ENCODE measurements at regions not wholly inside any gene's neighbourhood (a gene's known extent, or its start where the extent isn't known, plus 50 kb on each side); places are given as distances from the start of the nearest gene placed in this dataset.

DNA sequence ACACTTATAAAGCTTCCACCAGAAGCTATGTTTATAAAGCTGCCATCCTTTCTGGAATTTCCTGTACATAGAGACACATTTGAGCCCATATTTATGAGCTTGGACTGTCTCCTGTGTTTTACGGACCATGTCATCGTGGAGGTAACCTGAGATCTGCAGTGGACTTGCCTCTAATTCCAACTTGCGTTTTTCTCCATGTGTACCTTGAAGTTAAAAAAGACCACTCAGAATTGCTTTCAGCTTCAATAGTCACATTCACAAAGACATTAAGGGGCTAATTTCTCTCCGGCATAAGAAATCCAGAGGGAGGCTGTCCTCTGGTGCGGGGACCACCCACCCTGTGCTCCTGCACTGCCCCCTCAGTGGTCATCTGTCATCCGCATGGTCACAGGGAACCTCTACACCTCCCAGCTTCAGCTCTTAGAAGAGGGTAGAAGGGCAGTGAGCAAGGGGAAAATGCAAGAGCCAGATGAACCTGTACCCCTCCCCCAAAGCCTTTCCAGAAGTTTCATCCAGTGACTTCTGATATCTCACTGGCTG, 521.4 kb upstream of the CAMK1G start:
- H3K27me3 ChIP-seq (ENCODE audit: insufficient read depth, low read length) = no peaks in the 10 kb centered on the region
- no peak overlapping the region for H3K4me3 ChIP-seq (ENCODE audit: low read length)
- no peak overlapping the region for H2AFZ ChIP-seq (ENCODE audit: low read depth, low read length)
- H3K9me3 ChIP-seq (ENCODE audit: low read length) = no peaks in the 10 kb centered on the region
- no peaks in the 10 kb centered on the region for H3K4me1 ChIP-seq (ENCODE audit: insufficient read depth, low read length)
- no peaks in the 10 kb centered on the region for H3K36me3 ChIP-seq (ENCODE audit: insufficient read depth, low read length)

DNA sequence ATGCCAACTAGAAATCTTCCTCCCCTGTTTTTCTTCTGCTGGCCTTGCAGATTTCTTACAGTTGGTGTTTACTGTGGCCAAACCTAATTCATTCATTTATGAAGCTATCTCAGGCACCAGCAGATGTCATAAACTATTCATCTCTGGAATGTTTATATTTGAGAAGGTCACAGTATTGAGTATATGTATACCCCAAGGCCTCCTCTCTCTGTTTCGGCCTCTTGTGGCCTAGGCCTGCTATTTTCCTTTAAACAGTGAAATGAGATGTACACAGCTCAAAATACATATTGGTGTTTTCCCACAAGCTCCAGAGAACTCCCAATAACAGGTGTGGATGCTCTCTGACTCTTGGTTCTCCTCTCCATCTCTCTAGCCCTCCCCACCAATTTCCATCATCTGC, 520.7 kb upstream of the CAMK1G start:
- H3K9me3 ChIP-seq (ENCODE audit: low read length) = no peaks in the 10 kb centered on the region
- H3K36me3 ChIP-seq (ENCODE audit: insufficient read depth, low read length) = no peaks in the 10 kb centered on the region
- no peak overlapping the region for H2AFZ ChIP-seq (ENCODE audit: low read depth, low read length)
- no peak overlapping the region for H3K4me3 ChIP-seq (ENCODE audit: low read length)
- no peaks in the 10 kb centered on the region for H3K4me1 ChIP-seq (ENCODE audit: insufficient read depth, low read length)
- H3K27me3 ChIP-seq (ENCODE audit: insufficient read depth, low read length) = no peaks in the 10 kb centered on the region

DNA sequence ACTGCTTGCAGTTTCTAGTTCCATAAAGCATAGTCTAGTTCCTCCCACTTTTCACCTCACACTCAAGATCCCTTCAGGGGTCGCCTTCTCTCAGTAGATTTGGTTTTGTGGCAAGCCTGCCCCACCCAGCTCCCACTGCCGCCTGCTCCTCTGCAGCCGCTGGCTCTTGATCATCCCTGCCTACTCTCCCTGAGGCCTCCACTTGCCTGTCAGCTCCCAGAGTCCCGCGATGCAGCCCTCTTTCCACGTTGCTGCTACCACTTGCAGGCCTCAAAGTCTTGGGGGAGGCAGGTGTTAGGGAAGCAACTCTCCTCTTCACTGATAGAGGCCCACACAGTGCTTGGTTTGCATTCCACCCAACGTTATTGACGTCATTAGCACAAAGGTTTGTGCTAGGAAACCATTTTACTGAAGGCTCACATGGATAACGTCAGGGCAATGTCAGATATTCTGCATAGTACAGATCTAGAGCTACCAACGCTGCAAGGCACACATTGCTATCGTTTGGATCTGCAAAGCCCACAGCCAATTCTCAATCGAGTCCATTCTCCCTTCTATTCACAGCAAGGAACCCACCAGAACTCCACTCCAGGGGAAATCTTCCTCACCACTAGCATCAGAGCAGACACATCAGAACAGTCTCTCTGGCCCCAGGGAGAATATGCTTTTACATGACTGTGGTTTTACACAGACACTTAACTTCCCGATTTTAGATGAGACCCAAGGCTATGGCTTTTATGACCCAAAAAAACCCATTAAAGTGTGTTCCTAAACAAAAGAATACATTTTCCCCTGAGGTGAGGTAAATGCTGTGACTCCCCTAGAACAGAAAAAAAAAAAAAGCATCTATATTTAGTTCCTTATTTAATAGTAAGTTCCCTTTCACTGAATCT, 519.5 kb upstream of the CAMK1G start:
- no peak overlapping the region for H2AFZ ChIP-seq (ENCODE audit: low read depth, low read length)
- no peaks in the 10 kb centered on the region for H3K9me3 ChIP-seq (ENCODE audit: low read length)
- no peaks in the 10 kb centered on the region for H3K4me1 ChIP-seq (ENCODE audit: insufficient read depth, low read length)
- no peaks in the 10 kb centered on the region for H3K27me3 ChIP-seq (ENCODE audit: insufficient read depth, low read length)
- H3K36me3 ChIP-seq (ENCODE audit: insufficient read depth, low read length) = no peaks in the 10 kb centered on the region
- H3K4me3 ChIP-seq (ENCODE audit: low read length) = no peak overlapping the region

DNA sequence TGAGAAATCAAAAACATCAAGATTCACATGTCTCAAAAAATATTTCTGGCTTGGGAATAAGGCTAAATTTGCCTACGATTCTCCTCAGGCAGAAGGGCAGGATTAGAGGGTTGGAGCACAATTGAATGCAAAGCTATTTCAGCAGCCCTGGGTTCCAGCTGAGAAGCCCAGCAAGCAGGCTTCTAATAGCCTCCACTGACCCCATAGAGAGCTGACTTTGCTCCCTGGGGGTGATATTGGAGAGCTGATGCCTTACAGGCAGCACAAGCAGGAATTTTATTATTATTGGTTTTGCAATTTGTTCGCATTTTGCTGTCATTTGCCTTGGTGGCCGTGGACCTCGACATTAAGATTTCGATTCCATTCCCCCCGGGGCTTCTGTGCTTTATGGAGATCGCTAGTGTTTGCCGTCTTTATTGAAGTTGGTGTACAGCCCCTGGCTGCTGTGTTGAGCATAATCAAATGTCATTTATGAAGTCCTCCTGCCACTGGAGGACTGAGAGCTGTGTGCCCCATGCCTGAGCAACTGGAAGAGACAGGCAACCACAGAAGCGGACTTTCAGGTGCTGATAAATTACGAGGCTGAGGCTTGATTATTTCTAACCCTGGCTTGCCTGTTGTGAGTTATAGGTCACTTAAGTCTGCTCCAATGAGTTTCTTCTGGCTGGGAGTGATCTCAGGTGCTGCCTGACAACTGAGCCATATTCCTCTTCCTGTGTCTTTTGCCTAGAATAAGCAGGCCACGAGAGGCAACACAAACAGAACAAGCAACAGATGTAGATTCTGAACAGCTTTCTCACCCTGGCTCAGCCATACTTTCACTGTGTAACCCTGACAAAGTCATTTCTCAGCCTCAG, 518.4 kb upstream of the CAMK1G start:
- H2AFZ ChIP-seq (ENCODE audit: low read depth, low read length) = no peak overlapping the region
- no peaks in the 10 kb centered on the region for H3K4me1 ChIP-seq (ENCODE audit: insufficient read depth, low read length)
- H3K4me3 ChIP-seq (ENCODE audit: low read length) = no peak overlapping the region
- no peaks in the 10 kb centered on the region for H3K36me3 ChIP-seq (ENCODE audit: insufficient read depth, low read length)
- no peaks in the 10 kb centered on the region for H3K27me3 ChIP-seq (ENCODE audit: insufficient read depth, low read length)
- no peaks in the 10 kb centered on the region for H3K9me3 ChIP-seq (ENCODE audit: low read length)

DNA sequence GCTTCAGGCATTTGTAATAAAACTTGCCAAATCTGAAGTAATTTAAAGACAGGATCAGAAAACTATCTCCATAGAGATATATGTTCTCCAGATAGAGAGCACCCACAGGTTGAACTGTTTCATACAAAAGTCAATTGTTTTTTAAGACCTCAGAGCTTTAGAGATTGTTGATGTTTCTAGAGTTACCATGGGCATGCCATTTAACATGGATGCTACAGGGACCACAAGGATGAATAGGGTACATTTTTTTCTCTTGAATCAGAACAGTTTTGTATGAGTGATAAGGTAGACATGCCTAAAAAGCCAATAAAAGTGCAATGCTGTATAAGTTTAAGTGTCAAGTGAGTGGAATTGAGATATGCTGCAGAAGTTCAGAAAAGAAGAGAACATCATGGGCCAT, 511.0 kb upstream of the CAMK1G start:
- H3K9me3 ChIP-seq (ENCODE audit: low read length) = no peaks in the 10 kb centered on the region

DNA sequence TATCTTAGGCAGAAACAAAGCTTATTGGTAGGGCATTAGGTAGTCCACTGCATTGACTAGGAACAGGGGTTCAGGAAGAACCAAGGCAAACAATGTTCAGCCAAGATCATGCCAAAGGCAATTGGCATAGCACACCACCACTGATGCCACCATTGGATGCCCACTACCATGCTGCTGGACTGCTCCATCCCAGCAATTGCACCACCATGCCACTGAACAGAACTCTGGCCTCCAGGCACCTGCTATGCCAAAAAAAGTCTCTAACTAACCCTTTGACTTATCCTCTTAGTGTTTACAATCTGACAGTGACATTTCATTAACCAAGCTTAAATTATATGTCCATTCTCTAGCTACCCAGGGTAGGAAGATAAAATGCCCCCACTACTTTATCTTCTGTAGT, 509.6 kb upstream of the CAMK1G start:
- Histone ChIP-seq H3K27me3 (ENCODE audit: insufficient read depth, low read length) (no peaks in the 10 kb centered on the region), H3K4me1 (ENCODE audit: insufficient read depth, low read length) (no peaks in the 10 kb centered on the region), H3K9me3 (ENCODE audit: low read length) (no peaks in the 10 kb centered on the region), H3K4me3 (ENCODE audit: low read length) (no peak overlapping the region), H3K36me3 (ENCODE audit: insufficient read depth, low read length) (no peaks in the 10 kb centered on the region), H2AFZ (ENCODE audit: low read depth, low read length) (no peak overlapping the region)

More for the DNA sequence above, 511.0 kb upstream of the CAMK1G start:
- H3K27me3 ChIP-seq (ENCODE audit: insufficient read depth, low read length) = no peaks in the 10 kb centered on the region
- no peaks in the 10 kb centered on the region for H3K4me1 ChIP-seq (ENCODE audit: insufficient read depth, low read length)
- H2AFZ ChIP-seq (ENCODE audit: low read depth, low read length) = no peak overlapping the region
- H3K4me3 ChIP-seq (ENCODE audit: low read length) = no peak overlapping the region
- no peaks in the 10 kb centered on the region for H3K36me3 ChIP-seq (ENCODE audit: insufficient read depth, low read length)

DNA sequence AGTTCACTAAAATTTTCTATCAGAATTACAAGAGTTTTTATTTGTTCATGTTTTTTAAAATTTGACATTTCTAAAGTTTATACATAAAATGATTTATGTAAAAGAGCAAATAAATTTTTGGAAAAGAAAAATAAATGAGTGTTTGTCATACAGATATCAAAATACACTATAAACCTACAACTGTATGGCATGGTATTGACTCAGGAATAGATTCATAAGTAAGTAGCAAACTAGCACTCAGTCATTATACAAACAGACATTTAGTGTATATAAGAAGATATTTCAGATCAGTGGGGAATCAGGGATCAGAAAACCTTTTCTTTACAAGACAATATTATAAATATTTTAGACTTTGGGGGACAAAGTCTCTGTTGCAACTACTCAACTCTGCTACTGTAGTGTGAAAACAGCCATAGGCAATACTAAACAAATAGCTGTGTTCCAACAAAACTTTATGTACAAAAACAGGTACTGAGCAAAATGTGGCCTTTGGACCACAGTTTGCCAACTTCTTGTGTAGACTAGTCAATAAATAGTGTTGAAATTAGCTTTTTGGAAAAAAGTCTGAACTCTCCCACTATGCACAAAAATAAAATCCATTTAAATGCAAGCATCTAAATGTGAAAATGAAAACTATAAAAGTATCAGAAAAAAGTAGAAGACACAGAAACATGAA, 508.8 kb upstream of the CAMK1G start:
- no peaks in the 10 kb centered on the region for H3K9me3 ChIP-seq (ENCODE audit: low read length)
- H3K36me3 ChIP-seq (ENCODE audit: insufficient read depth, low read length) = no peaks in the 10 kb centered on the region
- H3K4me3 ChIP-seq (ENCODE audit: low read length) = no peak overlapping the region
- H2AFZ ChIP-seq (ENCODE audit: low read depth, low read length) = no peak overlapping the region
- no peaks in the 10 kb centered on the region for H3K4me1 ChIP-seq (ENCODE audit: insufficient read depth, low read length)
- no peaks in the 10 kb centered on the region for H3K27me3 ChIP-seq (ENCODE audit: insufficient read depth, low read length)

DNA sequence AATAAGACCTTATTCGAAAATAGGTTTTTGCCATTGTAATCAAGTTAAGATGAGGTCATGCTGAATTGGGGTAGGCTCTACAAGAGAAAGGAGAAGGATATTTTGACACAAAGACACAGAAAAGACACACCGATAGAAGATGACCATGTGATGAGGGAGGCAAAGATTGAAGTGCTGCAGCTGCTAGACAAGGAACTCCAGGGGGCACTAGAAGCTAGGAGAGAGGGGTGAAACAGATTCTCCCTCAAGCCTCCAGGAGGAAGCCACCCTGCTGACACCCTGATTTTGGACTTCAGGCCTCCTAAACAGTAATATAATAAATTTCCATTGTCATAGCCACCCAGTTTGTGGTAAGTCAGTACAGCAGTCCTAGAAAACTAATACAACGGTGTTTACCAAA, 506.8 kb upstream of the CAMK1G start:
- H3K4me3 ChIP-seq (ENCODE audit: low read length) = no peak overlapping the region
- H3K9me3 ChIP-seq (ENCODE audit: low read length) = no peaks in the 10 kb centered on the region
- H3K27me3 ChIP-seq (ENCODE audit: insufficient read depth, low read length) = no peaks in the 10 kb centered on the region
- no peaks in the 10 kb centered on the region for H3K36me3 ChIP-seq (ENCODE audit: insufficient read depth, low read length)
- H3K4me1 ChIP-seq (ENCODE audit: insufficient read depth, low read length) = no peaks in the 10 kb centered on the region
- H2AFZ ChIP-seq (ENCODE audit: low read depth, low read length) = no peak overlapping the region

DNA sequence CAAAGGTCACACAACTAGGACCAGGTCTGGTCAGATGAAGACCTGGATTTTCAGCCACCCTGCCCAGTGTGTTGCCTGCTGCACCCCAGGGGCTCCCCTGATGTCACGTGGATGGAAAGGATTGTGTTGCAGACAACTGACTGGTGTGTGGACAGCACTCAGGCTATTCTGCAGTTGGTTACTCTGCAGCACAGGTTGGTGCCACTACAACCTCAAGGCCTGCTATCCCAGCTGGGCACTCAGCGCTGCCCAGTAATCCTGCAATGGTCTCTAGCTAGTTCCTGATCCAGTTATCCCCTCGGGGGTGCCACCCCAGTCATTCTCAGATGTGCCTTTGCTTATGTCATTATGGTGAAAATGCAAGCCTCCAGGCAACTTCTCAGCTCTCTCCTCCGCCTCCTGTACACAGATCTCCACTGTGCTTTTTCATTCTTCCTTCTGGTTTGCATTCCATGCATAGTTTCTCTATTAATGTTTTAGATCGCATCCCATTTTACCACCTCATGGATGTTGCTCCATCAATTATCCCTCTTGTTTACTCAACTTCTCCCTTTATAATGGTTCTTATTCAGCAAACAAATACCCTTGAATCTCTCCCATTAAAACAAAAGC, 503.2 kb upstream of the CAMK1G start:
- Histone ChIP-seq H3K9me3 (ENCODE audit: low read length) (no peaks in the 10 kb centered on the region), H3K4me3 (ENCODE audit: low read length) (no peak overlapping the region), H2AFZ (ENCODE audit: low read depth, low read length) (no peak overlapping the region), H3K4me1 (ENCODE audit: insufficient read depth, low read length) (no peaks in the 10 kb centered on the region), H3K27me3 (ENCODE audit: insufficient read depth, low read length) (no peaks in the 10 kb centered on the region), H3K36me3 (ENCODE audit: insufficient read depth, low read length) (no peaks in the 10 kb centered on the region)

DNA sequence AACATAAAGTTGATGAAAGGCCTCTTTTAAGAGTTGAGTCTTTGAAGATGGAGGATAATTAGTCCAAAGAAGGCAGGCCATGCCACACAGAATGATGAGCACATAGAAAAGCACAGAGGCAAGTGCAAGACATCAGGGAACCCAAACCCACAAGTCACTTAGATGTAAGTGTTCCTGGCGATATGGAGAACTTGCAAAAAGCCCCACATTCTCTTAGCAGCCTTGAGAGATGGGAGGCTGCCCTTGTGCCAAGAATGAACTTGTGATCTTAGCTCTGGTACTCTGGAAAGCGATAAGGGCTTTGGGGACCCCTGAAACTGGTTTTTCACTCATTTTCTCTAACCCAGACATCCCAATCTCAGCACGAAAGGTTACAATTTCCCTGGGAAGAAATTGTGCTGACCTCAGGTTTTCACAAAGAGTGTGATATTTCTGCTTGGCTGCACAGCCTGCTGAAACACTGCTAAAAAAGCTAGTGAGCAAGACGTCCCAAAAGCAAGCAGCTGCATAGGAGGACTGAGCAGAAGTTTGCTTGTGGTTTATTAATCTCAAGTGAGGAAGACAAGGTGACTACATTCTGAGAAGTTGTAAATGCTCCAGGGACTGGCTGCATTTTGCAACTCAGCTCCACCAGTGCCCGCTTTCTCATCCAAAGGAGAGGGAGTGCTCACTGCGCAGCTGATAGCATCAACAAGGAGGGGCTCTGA, 496.9 kb upstream of the CAMK1G start:
- no peaks in the 10 kb centered on the region for H3K4me1 ChIP-seq (ENCODE audit: insufficient read depth, low read length)
- no peaks in the 10 kb centered on the region for H3K9me3 ChIP-seq (ENCODE audit: low read length)
- H3K36me3 ChIP-seq (ENCODE audit: insufficient read depth, low read length) = no peaks in the 10 kb centered on the region
- no peak overlapping the region for H3K4me3 ChIP-seq (ENCODE audit: low read length)
- no peak overlapping the region for H2AFZ ChIP-seq (ENCODE audit: low read depth, low read length)
- no peaks in the 10 kb centered on the region for H3K27me3 ChIP-seq (ENCODE audit: insufficient read depth, low read length)

DNA sequence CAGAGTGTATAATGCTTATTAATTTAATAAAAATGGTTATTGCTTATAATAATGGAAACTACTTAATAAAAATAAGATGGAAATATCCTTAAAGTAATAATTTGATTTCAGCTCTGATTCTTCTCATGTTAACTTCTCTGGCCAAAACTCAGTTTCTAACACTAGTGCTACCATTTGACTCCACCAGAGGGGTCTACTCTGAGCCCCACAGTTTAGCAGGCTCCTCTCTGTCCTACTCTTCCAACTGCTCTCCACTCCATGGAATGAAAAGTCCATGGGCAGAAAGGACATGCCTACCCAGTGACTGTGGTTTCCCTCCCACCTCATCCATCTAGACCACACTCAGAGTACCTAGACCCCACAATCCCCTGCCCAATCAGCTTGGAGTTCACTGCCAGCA, 489.1 kb upstream of the CAMK1G start:
- H3K9me3 ChIP-seq (ENCODE audit: low read length) = no peaks in the 10 kb centered on the region
- no peak overlapping the region for H2AFZ ChIP-seq (ENCODE audit: low read depth, low read length)
- no peak overlapping the region for H3K4me3 ChIP-seq (ENCODE audit: low read length)
- no peaks in the 10 kb centered on the region for H3K36me3 ChIP-seq (ENCODE audit: insufficient read depth, low read length)
- no peaks in the 10 kb centered on the region for H3K4me1 ChIP-seq (ENCODE audit: insufficient read depth, low read length)
- H3K27me3 ChIP-seq (ENCODE audit: insufficient read depth, low read length) = no peaks in the 10 kb centered on the region
